ENCODE measurements at regions not wholly inside any gene's neighbourhood (a gene's known extent, or its start where the extent isn't known, plus 50 kb on each side); places are given as distances from the start of the nearest gene placed in this dataset.

DNA sequence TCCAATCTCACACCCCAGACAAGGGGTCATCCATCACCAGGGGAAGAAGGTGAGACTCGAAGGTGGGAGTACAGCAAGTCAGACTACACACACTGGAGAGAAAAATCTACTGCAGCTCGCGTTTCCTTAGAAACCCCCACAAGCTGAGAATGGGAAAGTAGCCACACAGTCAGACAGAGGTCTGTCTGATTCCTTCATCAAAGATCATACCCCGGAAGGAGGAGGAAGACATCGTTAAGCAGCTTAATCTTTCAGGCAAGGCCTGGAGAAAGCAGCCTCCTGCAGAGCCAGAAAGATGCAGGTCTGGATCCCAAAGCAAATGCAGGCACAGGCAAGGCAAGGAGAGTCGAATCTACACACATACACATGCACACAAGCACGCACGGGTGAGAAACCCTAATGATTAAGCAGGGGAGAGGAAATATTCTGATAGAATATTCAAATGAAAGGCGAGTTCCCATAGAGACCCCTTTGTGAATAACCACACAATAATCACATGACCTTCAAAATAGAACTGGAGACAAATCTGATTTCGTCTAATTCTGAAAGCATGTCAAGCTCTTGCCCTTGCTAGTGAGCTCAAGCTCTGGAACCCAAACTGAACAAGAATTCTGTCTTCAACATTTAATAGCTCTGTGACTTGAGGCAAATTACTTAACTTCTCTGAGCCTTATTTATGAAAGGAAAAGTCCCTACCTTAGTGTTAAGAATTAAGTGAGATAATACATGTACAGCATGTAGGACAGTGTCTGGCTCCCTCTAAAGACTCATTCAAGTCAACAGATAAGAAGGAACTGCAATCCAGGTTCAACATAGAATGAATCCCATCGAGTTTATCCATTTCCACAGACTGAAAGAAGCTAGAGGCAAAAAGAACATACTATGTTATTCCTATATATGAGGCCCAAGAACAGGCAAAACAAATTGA, 387.8 kb downstream of the OMA1 start:
- TF ChIP-seq, protein P1, sequence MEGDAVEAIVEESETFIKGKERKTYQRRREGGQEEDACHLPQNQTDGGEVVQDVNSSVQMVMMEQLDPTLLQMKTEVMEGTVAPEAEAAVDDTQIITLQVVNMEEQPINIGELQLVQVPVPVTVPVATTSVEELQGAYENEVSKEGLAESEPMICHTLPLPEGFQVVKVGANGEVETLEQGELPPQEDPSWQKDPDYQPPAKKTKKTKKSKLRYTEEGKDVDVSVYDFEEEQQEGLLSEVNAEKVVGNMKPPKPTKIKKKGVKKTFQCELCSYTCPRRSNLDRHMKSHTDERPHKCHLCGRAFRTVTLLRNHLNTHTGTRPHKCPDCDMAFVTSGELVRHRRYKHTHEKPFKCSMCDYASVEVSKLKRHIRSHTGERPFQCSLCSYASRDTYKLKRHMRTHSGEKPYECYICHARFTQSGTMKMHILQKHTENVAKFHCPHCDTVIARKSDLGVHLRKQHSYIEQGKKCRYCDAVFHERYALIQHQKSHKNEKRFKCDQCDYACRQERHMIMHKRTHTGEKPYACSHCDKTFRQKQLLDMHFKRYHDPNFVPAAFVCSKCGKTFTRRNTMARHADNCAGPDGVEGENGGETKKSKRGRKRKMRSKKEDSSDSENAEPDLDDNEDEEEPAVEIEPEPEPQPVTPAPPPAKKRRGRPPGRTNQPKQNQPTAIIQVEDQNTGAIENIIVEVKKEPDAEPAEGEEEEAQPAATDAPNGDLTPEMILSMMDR (IDR thresholded peaks at IDR 0.05; ENCODE audit: low read depth, low read length, missing input control): no peak
- TF ChIP-seq, protein P2, sequence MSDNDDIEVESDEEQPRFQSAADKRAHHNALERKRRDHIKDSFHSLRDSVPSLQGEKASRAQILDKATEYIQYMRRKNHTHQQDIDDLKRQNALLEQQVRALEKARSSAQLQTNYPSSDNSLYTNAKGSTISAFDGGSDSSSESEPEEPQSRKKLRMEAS (IDR thresholded peaks at IDR 0.05): no peak
- TF ChIP-seq NR2F2 (IDR thresholded peaks at IDR 0.05): no peak
- no peak for TF ChIP-seq GABPA (IDR thresholded peaks at IDR 0.05 in 1 of 2, conservative IDR thresholded peaks at IDR 0.05 in 1 of 2)
- TF ChIP-seq SP1 (IDR thresholded peaks at IDR 0.05): no peak
- TF ChIP-seq, protein P3, sequence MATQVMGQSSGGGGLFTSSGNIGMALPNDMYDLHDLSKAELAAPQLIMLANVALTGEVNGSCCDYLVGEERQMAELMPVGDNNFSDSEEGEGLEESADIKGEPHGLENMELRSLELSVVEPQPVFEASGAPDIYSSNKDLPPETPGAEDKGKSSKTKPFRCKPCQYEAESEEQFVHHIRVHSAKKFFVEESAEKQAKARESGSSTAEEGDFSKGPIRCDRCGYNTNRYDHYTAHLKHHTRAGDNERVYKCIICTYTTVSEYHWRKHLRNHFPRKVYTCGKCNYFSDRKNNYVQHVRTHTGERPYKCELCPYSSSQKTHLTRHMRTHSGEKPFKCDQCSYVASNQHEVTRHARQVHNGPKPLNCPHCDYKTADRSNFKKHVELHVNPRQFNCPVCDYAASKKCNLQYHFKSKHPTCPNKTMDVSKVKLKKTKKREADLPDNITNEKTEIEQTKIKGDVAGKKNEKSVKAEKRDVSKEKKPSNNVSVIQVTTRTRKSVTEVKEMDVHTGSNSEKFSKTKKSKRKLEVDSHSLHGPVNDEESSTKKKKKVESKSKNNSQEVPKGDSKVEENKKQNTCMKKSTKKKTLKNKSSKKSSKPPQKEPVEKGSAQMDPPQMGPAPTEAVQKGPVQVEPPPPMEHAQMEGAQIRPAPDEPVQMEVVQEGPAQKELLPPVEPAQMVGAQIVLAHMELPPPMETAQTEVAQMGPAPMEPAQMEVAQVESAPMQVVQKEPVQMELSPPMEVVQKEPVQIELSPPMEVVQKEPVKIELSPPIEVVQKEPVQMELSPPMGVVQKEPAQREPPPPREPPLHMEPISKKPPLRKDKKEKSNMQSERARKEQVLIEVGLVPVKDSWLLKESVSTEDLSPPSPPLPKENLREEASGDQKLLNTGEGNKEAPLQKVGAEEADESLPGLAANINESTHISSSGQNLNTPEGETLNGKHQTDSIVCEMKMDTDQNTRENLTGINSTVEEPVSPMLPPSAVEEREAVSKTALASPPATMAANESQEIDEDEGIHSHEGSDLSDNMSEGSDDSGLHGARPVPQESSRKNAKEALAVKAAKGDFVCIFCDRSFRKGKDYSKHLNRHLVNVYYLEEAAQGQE (IDR thresholded peaks at IDR 0.05): no peak
- TF ChIP-seq EGR1 (IDR thresholded peaks at IDR 0.05; ENCODE audit: low read depth in 2 of 2): no peak
- TF ChIP-seq TAF1 (conservative IDR thresholded peaks at IDR 0.05): no peak
- TF ChIP-seq, protein P4, sequence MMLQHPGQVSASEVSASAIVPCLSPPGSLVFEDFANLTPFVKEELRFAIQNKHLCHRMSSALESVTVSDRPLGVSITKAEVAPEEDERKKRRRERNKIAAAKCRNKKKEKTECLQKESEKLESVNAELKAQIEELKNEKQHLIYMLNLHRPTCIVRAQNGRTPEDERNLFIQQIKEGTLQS (IDR thresholded peaks at IDR 0.05): no peak

Measured in liver (tissue), 3 donors.